H9 (cell line): ENCODE measurements at regions not wholly inside any gene's neighbourhood (a gene's known extent, or its start where the extent isn't known, plus 50 kb on each side); places are given as distances from the start of the nearest gene placed in this dataset.

Experiments used
- DNase-seq: peaks from one replicate; pipeline ENCODE4 v3.0.0-alpha.2; 2017
- H2AFZ ChIP-seq: one replicate; pipeline ENCODE4 v1.6.1; 2013; ENCODE audit warnings: mild to moderate bottlenecking, low read length, control low read depth, moderate library complexity
- H2AK5ac ChIP-seq: 2 replicates; pipeline ENCODE4 v1.6.1; 2013; ENCODE audit warnings: low read length, control low read depth, mixed read lengths; ENCODE audit not compliant: insufficient read length
- H2BK120ac ChIP-seq: one replicate; pipeline ENCODE4 v1.6.1; 2013; ENCODE audit warnings: low read depth, mild to moderate bottlenecking, low read length, control low read depth, inconsistent platforms; ENCODE audit not compliant: poor library complexity, severe bottlenecking
- H2BK12ac ChIP-seq: 2 replicates; pipeline ENCODE4 v1.6.1; 2013; ENCODE audit warnings: low read length, control low read depth, mixed read lengths, low read depth; ENCODE audit not compliant: insufficient read length
- H2BK15ac ChIP-seq: 2 replicates; pipeline ENCODE4 v1.6.1; 2013; ENCODE audit warnings: low read depth, low read length, control low read depth
- H2BK20ac ChIP-seq: one replicate; pipeline ENCODE4 v1.6.1; 2013; ENCODE audit warnings: low read depth, mild to moderate bottlenecking, low read length, control low read depth, inconsistent platforms; ENCODE audit not compliant: poor library complexity, severe bottlenecking
- H2BK5ac ChIP-seq: 2 replicates; pipeline ENCODE4 v1.6.1; 2013; ENCODE audit warnings: low read length, control low read depth, mixed read lengths; ENCODE audit not compliant: insufficient read length
- H3K14ac ChIP-seq: 2 replicates; pipeline ENCODE4 v1.6.1; 2013; ENCODE audit warnings: low read length, control low read depth; ENCODE audit not compliant: insufficient read depth
- H3K18ac ChIP-seq: 2 replicates; pipeline ENCODE4 v1.6.1; 2013; ENCODE audit warnings: low read depth, mild to moderate bottlenecking, mixed read lengths, low read length, control low read depth; ENCODE audit not compliant: insufficient read length
- H3K23ac ChIP-seq: 2 replicates; pipeline ENCODE4 v1.6.1; 2013; ENCODE audit warnings: low read length, control low read depth, mixed read lengths, low read depth; ENCODE audit not compliant: insufficient read length
- H3K23me2 ChIP-seq: 2 replicates; pipeline ENCODE4 v1.6.1; 2013; ENCODE audit warnings: low read depth, mild to moderate bottlenecking, mixed read lengths, low read length, control low read depth; ENCODE audit not compliant: insufficient read length, poor library complexity, severe bottlenecking
- H3K27ac ChIP-seq: 2 replicates; pipeline ENCODE4 v1.5.1; 2013; ENCODE audit warnings: low read length, control low read depth, mixed read lengths, low read depth; ENCODE audit not compliant: insufficient read length
- H3K27me3 ChIP-seq: 2 replicates; pipeline ENCODE4 v1.6.1; 2013; ENCODE audit warnings: low read length, control low read depth, inconsistent platforms; ENCODE audit not compliant: insufficient read depth
- H3K4ac ChIP-seq: 2 replicates; pipeline ENCODE4 v1.6.1; 2013; ENCODE audit warnings: low read depth, mild to moderate bottlenecking, control low read depth, inconsistent platforms, low read length, moderate library complexity
- H3K4me1 ChIP-seq: 2 replicates; pipeline ENCODE4 v1.6.1; 2013; ENCODE audit warnings: low read length, control low read depth, inconsistent platforms; ENCODE audit not compliant: insufficient read depth
- H3K4me2 ChIP-seq: 2 replicates; pipeline ENCODE4 v1.6.1; 2013; ENCODE audit warnings: low read length, control low read depth, mixed read lengths; ENCODE audit not compliant: insufficient read length, insufficient read depth
- H3K56ac ChIP-seq: 2 replicates; pipeline ENCODE4 v1.6.1; 2013; ENCODE audit warnings: low read depth, mild to moderate bottlenecking, mixed read lengths, low read length, control low read depth; ENCODE audit not compliant: insufficient read length
- H3K79me1 ChIP-seq: 2 replicates; pipeline ENCODE4 v1.6.1; 2013; ENCODE audit warnings: low read depth, mild to moderate bottlenecking, moderate library complexity, low read length, control low read depth, inconsistent platforms; ENCODE audit not compliant: insufficient read depth, poor library complexity, severe bottlenecking
- H3K79me2 ChIP-seq: 2 replicates; pipeline ENCODE4 v1.6.1; 2013; ENCODE audit warnings: low read length, control low read depth, inconsistent platforms; ENCODE audit not compliant: insufficient read depth
- H3K9ac ChIP-seq: 2 replicates; pipeline ENCODE4 v1.6.1; 2013; ENCODE audit warnings: low read length, control low read depth, mixed read lengths; ENCODE audit not compliant: insufficient read length; ENCODE audit errors: extremely low read depth
- H3K9me3 ChIP-seq: one replicate; pipeline ENCODE4 v1.6.1; 2013; ENCODE audit warnings: low read depth, low read length, inconsistent platforms; ENCODE audit not compliant: control insufficient read depth
- H3T11ph ChIP-seq: one replicate; pipeline ENCODE4 v1.6.1; 2013; ENCODE audit warnings: mild to moderate bottlenecking, low read length, control low read depth, inconsistent platforms
- H4K20me1 ChIP-seq: one replicate; pipeline ENCODE4 v1.6.1; 2013; ENCODE audit not compliant: control insufficient read depth, insufficient read length, insufficient read depth
- H4K5ac ChIP-seq: 2 replicates; pipeline ENCODE4 v1.6.1; 2013; ENCODE audit warnings: low read depth, mild to moderate bottlenecking, mixed read lengths, low read length, control low read depth; ENCODE audit not compliant: insufficient read length
- H4K8ac ChIP-seq: replicated peaks from 2 replicates; pipeline ENCODE4 v1.6.1; 2013; ENCODE audit warnings: low read length, control low read depth, mixed read lengths, low read depth; ENCODE audit not compliant: insufficient read length
- H4K91ac ChIP-seq: 2 replicates; pipeline ENCODE4 v1.6.1; 2013; ENCODE audit warnings: low read depth, mild to moderate bottlenecking, moderate library complexity, mixed read lengths, low read length, control low read depth; ENCODE audit not compliant: insufficient read length
- H3K27ac Mint-ChIP-seq, 3 experiments: 2 replicates in 2 of 3; 3 replicates in 1 of 3; pipeline ENCODE4 v1.8.0; 2020 to 2021; ENCODE audit warnings: mixed read lengths in 3 of 3, mild to moderate bottlenecking in 1 of 3, moderate library complexity in 1 of 3
- H3K27me3 Mint-ChIP-seq: 2 replicates; pipeline ENCODE4 v1.8.0; 2021; ENCODE audit warnings: low read depth, mild to moderate bottlenecking, moderate library complexity, mixed read lengths
- H3K36me3 Mint-ChIP-seq, 3 experiments: 2 replicates in 2 of 3; 3 replicates in 1 of 3; pipeline ENCODE4 v1.8.0; 2020 to 2021; ENCODE audit warnings: low read depth in 3 of 3, mixed read lengths in 3 of 3; ENCODE audit not compliant: insufficient read depth in 1 of 3
- H3K4me1 Mint-ChIP-seq, 2 experiments: 2 replicates each; pipeline ENCODE4 v1.8.0; 2020; ENCODE audit warnings: mixed read lengths in 2 of 2
- H3K4me3 Mint-ChIP-seq, 2 experiments: 2 replicates in 1 of 2; 3 replicates in 1 of 2; pipeline ENCODE4 v1.8.0; 2020 to 2021; ENCODE audit warnings: mild to moderate bottlenecking in 2 of 2, mixed read lengths in 2 of 2, moderate library complexity in 1 of 2
- H3K9me3 Mint-ChIP-seq, 2 experiments: 2 replicates in 1 of 2; 3 replicates in 1 of 2; pipeline ENCODE4 v1.8.0; 2020; ENCODE audit warnings: mild to moderate bottlenecking in 2 of 2, mixed read lengths in 2 of 2, moderate library complexity in 1 of 2
- CTCF ChIP-seq: fragments of 200-600 bp; sonication (generic); conservative IDR thresholded peaks from 3 replicates; pipeline ENCODE4 v1.8.0; 2021; ENCODE audit warnings: antibody characterized with exemption, mild to moderate bottlenecking
- WGBS: extraction: QIAGEN DNeasy Blood & Tissue Kit; methylation state at CpG from one replicate; pipeline ENCODE4 v1.1.7; 2013; ENCODE audit warnings: missing lambda C conversion rate, low lambda C conversion rate, mixed read lengths; ENCODE audit not compliant: insufficient read length; ENCODE audit errors: extremely low coverage; 5-methylcytosine and 5-hydroxymethylcytosine counted together

DNA sequence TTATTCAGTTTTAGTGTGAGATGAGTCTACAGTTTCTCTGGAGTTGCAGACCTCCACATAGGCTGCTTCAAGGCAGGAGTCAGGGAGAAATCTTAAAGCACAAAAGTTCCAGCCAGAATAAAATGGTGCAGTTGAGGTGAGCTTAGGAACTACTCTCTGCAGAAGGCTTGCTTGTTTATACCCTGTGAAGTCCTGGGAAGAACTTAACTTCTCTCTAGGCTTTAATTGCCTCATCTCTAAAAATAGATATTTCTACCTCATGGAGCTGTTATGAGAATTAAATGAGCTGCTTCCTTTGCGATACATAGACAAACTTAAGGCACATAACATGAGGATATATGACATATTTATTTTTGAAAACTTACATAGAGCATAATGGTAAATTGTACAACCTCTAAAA lies 286.2 kb downstream of the GPATCH2 start:
- Histone ChIP-seq H3K23me2 (no peaks in the 10 kb centered on the region), H4K8ac (no peak overlapping the region), H2BK120ac (no peak overlapping the region), H2BK20ac (no peak overlapping the region), H3K4ac (no peak overlapping the region), H4K91ac (no peak overlapping the region), H3K9ac (no peak overlapping the region), H3K56ac (no peak overlapping the region), H3K27ac (no peak overlapping the region), H2AFZ (no peak overlapping the region), H2AK5ac (no peak overlapping the region), H3K23ac (no peak overlapping the region), H3K18ac (no peak overlapping the region), H2BK12ac (no peak overlapping the region), H3K79me1 (no peaks in the 10 kb centered on the region), H3K27me3 (no peaks in the 10 kb centered on the region), H4K5ac (no peak overlapping the region), H3K14ac (no peak overlapping the region), H3K79me2 (no peaks in the 10 kb centered on the region), H3K4me1 (peaks cover 2% of the 10 kb centered on the region; the same call in 1 of the 2 replicates), H3T11ph (no peak overlapping the region), H3K9me3 (no peaks in the 10 kb centered on the region), H4K20me1 (no peaks in the 10 kb centered on the region), H2BK15ac (no peak overlapping the region), H2BK5ac (no peak overlapping the region), H3K4me2 (no peak overlapping the region)
- no CpG with 5 or more reads among the region's 1 CpG for WGBS
- peaks cover 13 to 18% of the 10 kb centered on the region in 2 experiments for H3K4me1 Mint-ChIP-seq
- H3K36me3 Mint-ChIP-seq: no peaks in the 10 kb centered on the region
- no peak overlapping the region for H3K27ac Mint-ChIP-seq
- H3K4me3 Mint-ChIP-seq: no peak overlapping the region
- peaks cover 0 to 5% of the 10 kb centered on the region in 2 experiments; a peak in 2 of 5 replicates for H3K9me3 Mint-ChIP-seq
- TF ChIP-seq CTCF: no peak
- no peak for DNase-seq
- no peaks in the 10 kb centered on the region; the same call in none of the 2 replicates for H3K27me3 Mint-ChIP-seq
